ENCODE measurements at regions not wholly inside any gene's neighbourhood (a gene's known extent, or its start where the extent isn't known, plus 50 kb on each side); places are given as distances from the start of the nearest gene placed in this dataset.

- Histone ChIP-seq H3K27me3 (ENCODE audit: control insufficient read depth in 4 of 4, insufficient read depth in 4 of 4, low read length in 3 of 4) (no peaks in the 10 kb centered on the region), H3K4me1 (ENCODE audit: control insufficient read depth in 4 of 4, insufficient read depth in 4 of 4, low read length in 3 of 4) (no peaks in the 10 kb centered on the region), H3K36me3 (ENCODE audit: control insufficient read depth in 4 of 4, insufficient read depth in 3 of 4, low read depth in 1 of 4, low read length in 3 of 4) (no peaks in the 10 kb centered on the region), H3K4me3 (ENCODE audit: low read depth in 1 of 3, low read length in 3 of 3) (no peak overlapping the region), H3K9ac (ENCODE audit: low read depth in 1 of 2, low read length in 2 of 2) (no peak overlapping the region), H3K27ac (ENCODE audit: low read depth in 1 of 2, low read length in 2 of 2) (no peak overlapping the region), H3K9me3 (ENCODE audit: control insufficient read depth in 4 of 4, low read length in 3 of 4) (peaks cover 0 to 4% (median 0%) of the 10 kb centered on the region in 4 donors)
- no peak for TF ChIP-seq GABPA (IDR thresholded peaks at IDR 0.05 in 1 of 2, conservative IDR thresholded peaks at IDR 0.05 in 1 of 2)
- TF ChIP-seq ATF3 (IDR thresholded peaks at IDR 0.05): no peak
- TF ChIP-seq HNF4A (conservative IDR thresholded peaks at IDR 0.05): no peak
- TF ChIP-seq SP1 (IDR thresholded peaks at IDR 0.05): no peak
- TF ChIP-seq, protein P1, sequence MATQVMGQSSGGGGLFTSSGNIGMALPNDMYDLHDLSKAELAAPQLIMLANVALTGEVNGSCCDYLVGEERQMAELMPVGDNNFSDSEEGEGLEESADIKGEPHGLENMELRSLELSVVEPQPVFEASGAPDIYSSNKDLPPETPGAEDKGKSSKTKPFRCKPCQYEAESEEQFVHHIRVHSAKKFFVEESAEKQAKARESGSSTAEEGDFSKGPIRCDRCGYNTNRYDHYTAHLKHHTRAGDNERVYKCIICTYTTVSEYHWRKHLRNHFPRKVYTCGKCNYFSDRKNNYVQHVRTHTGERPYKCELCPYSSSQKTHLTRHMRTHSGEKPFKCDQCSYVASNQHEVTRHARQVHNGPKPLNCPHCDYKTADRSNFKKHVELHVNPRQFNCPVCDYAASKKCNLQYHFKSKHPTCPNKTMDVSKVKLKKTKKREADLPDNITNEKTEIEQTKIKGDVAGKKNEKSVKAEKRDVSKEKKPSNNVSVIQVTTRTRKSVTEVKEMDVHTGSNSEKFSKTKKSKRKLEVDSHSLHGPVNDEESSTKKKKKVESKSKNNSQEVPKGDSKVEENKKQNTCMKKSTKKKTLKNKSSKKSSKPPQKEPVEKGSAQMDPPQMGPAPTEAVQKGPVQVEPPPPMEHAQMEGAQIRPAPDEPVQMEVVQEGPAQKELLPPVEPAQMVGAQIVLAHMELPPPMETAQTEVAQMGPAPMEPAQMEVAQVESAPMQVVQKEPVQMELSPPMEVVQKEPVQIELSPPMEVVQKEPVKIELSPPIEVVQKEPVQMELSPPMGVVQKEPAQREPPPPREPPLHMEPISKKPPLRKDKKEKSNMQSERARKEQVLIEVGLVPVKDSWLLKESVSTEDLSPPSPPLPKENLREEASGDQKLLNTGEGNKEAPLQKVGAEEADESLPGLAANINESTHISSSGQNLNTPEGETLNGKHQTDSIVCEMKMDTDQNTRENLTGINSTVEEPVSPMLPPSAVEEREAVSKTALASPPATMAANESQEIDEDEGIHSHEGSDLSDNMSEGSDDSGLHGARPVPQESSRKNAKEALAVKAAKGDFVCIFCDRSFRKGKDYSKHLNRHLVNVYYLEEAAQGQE (IDR thresholded peaks at IDR 0.05): no peak
- no peak for TF ChIP-seq RAD21 (IDR thresholded peaks at IDR 0.05)
- no peak for TF ChIP-seq FOXA2 (IDR thresholded peaks at IDR 0.05)
- no peak for TF ChIP-seq JUND (IDR thresholded peaks at IDR 0.05)
- no peak for DNase-seq (ENCODE audit: low spot score)
- 92% methylated on average over 7 of the region's 7 CpGs for WGBS
These were observed 306.1 kb upstream of the ZNF608 start for GRCh38 chr5:125052584-125052983.

- peaks cover 0 to 4% (median 0%) of the 10 kb centered on the region in 4 donors for H3K9me3 ChIP-seq (ENCODE audit: control insufficient read depth in 4 of 4, low read length in 3 of 4)
These were observed 306.7 kb upstream of the ZNF608 start for GRCh38 chr5:125053179-125053578.

More at GRCh38 chr5:125053179-125053578, 306.7 kb upstream of the ZNF608 start:
- no peaks in the 10 kb centered on the region for H3K36me3 ChIP-seq (ENCODE audit: control insufficient read depth in 4 of 4, insufficient read depth in 3 of 4, low read depth in 1 of 4, low read length in 3 of 4)
- no peaks in the 10 kb centered on the region for H3K4me1 ChIP-seq (ENCODE audit: control insufficient read depth in 4 of 4, insufficient read depth in 4 of 4, low read length in 3 of 4)
- 86% methylated on average over 1 of the region's 1 CpG for WGBS
- H3K4me3 ChIP-seq (ENCODE audit: low read depth in 1 of 3, low read length in 3 of 3): no peak overlapping the region
- H3K9ac ChIP-seq (ENCODE audit: low read depth in 1 of 2, low read length in 2 of 2): no peak overlapping the region
- no peak for TF ChIP-seq FOXA2 (IDR thresholded peaks at IDR 0.05)
- TF ChIP-seq MAX (IDR thresholded peaks at IDR 0.05): no peak
- no peak for TF ChIP-seq HNF4G (IDR thresholded peaks at IDR 0.05)
- no peak for TF ChIP-seq GABPA (IDR thresholded peaks at IDR 0.05 in 1 of 2, conservative IDR thresholded peaks at IDR 0.05 in 1 of 2)
- TF ChIP-seq RAD21 (IDR thresholded peaks at IDR 0.05): no peak
- TF ChIP-seq TAF1 (conservative IDR thresholded peaks at IDR 0.05): no peak
- no peak for TF ChIP-seq RXRA (IDR thresholded peaks at IDR 0.05)
- TF ChIP-seq, protein P1 (IDR thresholded peaks at IDR 0.05): no peak
- no peak for TF ChIP-seq HNF4A (conservative IDR thresholded peaks at IDR 0.05)
- TF ChIP-seq, protein P2, sequence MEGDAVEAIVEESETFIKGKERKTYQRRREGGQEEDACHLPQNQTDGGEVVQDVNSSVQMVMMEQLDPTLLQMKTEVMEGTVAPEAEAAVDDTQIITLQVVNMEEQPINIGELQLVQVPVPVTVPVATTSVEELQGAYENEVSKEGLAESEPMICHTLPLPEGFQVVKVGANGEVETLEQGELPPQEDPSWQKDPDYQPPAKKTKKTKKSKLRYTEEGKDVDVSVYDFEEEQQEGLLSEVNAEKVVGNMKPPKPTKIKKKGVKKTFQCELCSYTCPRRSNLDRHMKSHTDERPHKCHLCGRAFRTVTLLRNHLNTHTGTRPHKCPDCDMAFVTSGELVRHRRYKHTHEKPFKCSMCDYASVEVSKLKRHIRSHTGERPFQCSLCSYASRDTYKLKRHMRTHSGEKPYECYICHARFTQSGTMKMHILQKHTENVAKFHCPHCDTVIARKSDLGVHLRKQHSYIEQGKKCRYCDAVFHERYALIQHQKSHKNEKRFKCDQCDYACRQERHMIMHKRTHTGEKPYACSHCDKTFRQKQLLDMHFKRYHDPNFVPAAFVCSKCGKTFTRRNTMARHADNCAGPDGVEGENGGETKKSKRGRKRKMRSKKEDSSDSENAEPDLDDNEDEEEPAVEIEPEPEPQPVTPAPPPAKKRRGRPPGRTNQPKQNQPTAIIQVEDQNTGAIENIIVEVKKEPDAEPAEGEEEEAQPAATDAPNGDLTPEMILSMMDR (IDR thresholded peaks at IDR 0.05; ENCODE audit: low read depth, low read length, missing input control): no peak
- H3K27me3 ChIP-seq (ENCODE audit: control insufficient read depth in 4 of 4, insufficient read depth in 4 of 4, low read length in 3 of 4): no peaks in the 10 kb centered on the region
- no peak overlapping the region for H3K27ac ChIP-seq (ENCODE audit: low read depth in 1 of 2, low read length in 2 of 2)
- DNase-seq (ENCODE audit: low spot score): no peak

Data from liver (tissue), 8 donors.